OCI-LY3 (cell line): ENCODE measurements at regions not wholly inside any gene's neighbourhood (a gene's known extent, or its start where the extent isn't known, plus 50 kb on each side); places are given as distances from the start of the nearest gene placed in this dataset.

Experiments used
- EZH2phosphoT487 ChIP-seq: fragments of 200-600 bp; shearing (Covaris generic); IDR thresholded peaks from 2 replicates; pipeline ENCODE4 v1.6.1; 2018; ENCODE audit warnings: antibody characterized with exemption, mixed run types, low read depth
- TF ChIP-seq, protein P1 (sequence below): fragments of 200-600, 300-600 bp; sonication (generic); IDR thresholded peaks from 2 replicates; pipeline ENCODE4 v1.5.1; 2014; ENCODE audit warnings: antibody characterized with exemption, low read length, low read depth

- TF ChIP-seq, protein P1, sequence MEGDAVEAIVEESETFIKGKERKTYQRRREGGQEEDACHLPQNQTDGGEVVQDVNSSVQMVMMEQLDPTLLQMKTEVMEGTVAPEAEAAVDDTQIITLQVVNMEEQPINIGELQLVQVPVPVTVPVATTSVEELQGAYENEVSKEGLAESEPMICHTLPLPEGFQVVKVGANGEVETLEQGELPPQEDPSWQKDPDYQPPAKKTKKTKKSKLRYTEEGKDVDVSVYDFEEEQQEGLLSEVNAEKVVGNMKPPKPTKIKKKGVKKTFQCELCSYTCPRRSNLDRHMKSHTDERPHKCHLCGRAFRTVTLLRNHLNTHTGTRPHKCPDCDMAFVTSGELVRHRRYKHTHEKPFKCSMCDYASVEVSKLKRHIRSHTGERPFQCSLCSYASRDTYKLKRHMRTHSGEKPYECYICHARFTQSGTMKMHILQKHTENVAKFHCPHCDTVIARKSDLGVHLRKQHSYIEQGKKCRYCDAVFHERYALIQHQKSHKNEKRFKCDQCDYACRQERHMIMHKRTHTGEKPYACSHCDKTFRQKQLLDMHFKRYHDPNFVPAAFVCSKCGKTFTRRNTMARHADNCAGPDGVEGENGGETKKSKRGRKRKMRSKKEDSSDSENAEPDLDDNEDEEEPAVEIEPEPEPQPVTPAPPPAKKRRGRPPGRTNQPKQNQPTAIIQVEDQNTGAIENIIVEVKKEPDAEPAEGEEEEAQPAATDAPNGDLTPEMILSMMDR, result no peak
- no peak for TF ChIP-seq EZH2phosphoT487
Observed at GRCh38 chr1:38310079-38310478, 263.5 kb upstream of the POU3F1 start.
